ENCODE measurements at regions not wholly inside any gene's neighbourhood (a gene's known extent, or its start where the extent isn't known, plus 50 kb on each side); places are given as distances from the start of the nearest gene placed in this dataset.
"Not testable (repeated sequence)": the region's sequence is repeated elsewhere in the genome, so short reads cannot be mapped to it uniquely, and the experiment has no call there.

GRCh38 chr11:127795326-127795725, 792.0 kb downstream of the ETS1 start:
- DNase-seq (ENCODE audit: unreplicated experiment): no peak
- ChIA-PET CTCF (no interaction called here), POLR2A (no interaction called here)
- Mint-ChIP-seq H3K27ac (ENCODE audit: low read depth, unreplicated experiment) (no peak overlapping the region), H3K4me3 (ENCODE audit: unreplicated experiment) (no peak overlapping the region), H3K4me1 (ENCODE audit: insufficient read depth, unreplicated experiment) (no peaks in the 10 kb centered on the region), H3K36me3 (ENCODE audit: insufficient read depth, unreplicated experiment) (no peaks in the 10 kb centered on the region), H3K9me3 (ENCODE audit: unreplicated experiment) (peaks cover 8% of the 10 kb centered on the region), H3K27me3 (ENCODE audit: insufficient read depth, unreplicated experiment) (no peaks in the 10 kb centered on the region)
- intact Hi-C loops (cut with micrococcal nuclease): no loop called here
- BruUV-seq (replicated peaks): no TSS peak
- no peak for TF ChIP-seq CTCF (IDR thresholded peaks at IDR 0.05; ENCODE audit: unreplicated experiment)

DNA sequence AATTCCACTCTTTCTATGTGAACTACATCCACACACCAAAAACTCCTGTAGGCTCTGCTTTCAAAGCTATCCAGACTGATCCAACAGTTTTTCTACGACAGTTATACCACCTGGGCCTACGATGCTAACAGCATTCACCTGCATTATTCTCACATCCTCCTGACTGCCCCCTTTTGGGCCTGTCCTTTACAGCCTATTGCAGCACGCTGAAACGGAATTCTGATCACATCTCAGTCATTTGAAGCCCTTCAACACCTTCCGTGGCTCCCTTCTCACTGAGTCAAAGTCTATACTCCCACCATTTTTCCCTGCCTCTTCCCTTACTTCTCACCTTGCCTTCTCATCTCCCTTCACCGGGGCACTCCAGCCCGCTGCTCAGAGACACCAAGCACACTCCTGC, 791.3 kb upstream of the KIRREL3 start:
- ChIA-PET CTCF (interaction anchor here (0.6 to 2.2 kb wide), 2 partner anchors 52 to 204 kb away, joined by 3 to 6 read pairs; no protein-coding TSS in a partner anchor), POLR2A (no interaction called here)
- no peaks in the 10 kb centered on the region for H3K4me1 Mint-ChIP-seq (ENCODE audit: insufficient read depth, unreplicated experiment)
- intact Hi-C loops (cut with micrococcal nuclease): no loop called here
- H3K9me3 Mint-ChIP-seq (ENCODE audit: unreplicated experiment): no peaks in the 10 kb centered on the region
- DNase-seq (ENCODE audit: unreplicated experiment): no peak
- peaks cover 6% of the 10 kb centered on the region for H3K36me3 Mint-ChIP-seq (ENCODE audit: insufficient read depth, unreplicated experiment)
- H3K27ac Mint-ChIP-seq (ENCODE audit: low read depth, unreplicated experiment): no peak overlapping the region
- H3K4me3 Mint-ChIP-seq (ENCODE audit: unreplicated experiment): no peak overlapping the region
- H3K27me3 Mint-ChIP-seq (ENCODE audit: insufficient read depth, unreplicated experiment): no peaks in the 10 kb centered on the region
- no peak for TF ChIP-seq CTCF (IDR thresholded peaks at IDR 0.05; ENCODE audit: unreplicated experiment)
- no TSS peak for BruUV-seq (replicated peaks)

- POLR2A ChIA-PET: no interaction called here
- CTCF ChIA-PET: interaction anchor here (0.5 to 1.3 kb wide), 5 partner anchors 18 to 803 kb away, joined by 3 to 4 read pairs (median 3); no protein-coding TSS in a partner anchor
- Mint-ChIP-seq H3K4me1 (ENCODE audit: insufficient read depth, unreplicated experiment) (no peaks in the 10 kb centered on the region), H3K27me3 (ENCODE audit: insufficient read depth, unreplicated experiment) (no peaks in the 10 kb centered on the region), H3K4me3 (ENCODE audit: unreplicated experiment) (no peak overlapping the region), H3K36me3 (ENCODE audit: insufficient read depth, unreplicated experiment) (peaks cover 6% of the 10 kb centered on the region), H3K27ac (ENCODE audit: low read depth, unreplicated experiment) (no peak overlapping the region), H3K9me3 (ENCODE audit: unreplicated experiment) (no peaks in the 10 kb centered on the region)
- no TSS peak for BruUV-seq (replicated peaks)
- DNase-seq (ENCODE audit: unreplicated experiment): no peak
- no peak for TF ChIP-seq CTCF (IDR thresholded peaks at IDR 0.05; ENCODE audit: unreplicated experiment)
- intact Hi-C loops (cut with micrococcal nuclease): no loop called here
These were observed 790.0 kb upstream of the KIRREL3 start for GRCh38 chr11:127790592-127790991.

- BruUV-seq (replicated peaks): no TSS peak
- no peaks in the 10 kb centered on the region for H3K27me3 Mint-ChIP-seq (ENCODE audit: insufficient read depth, unreplicated experiment)
These were observed 789.4 kb upstream of the KIRREL3 start for GRCh38 chr11:127789927-127790326.

DNA sequence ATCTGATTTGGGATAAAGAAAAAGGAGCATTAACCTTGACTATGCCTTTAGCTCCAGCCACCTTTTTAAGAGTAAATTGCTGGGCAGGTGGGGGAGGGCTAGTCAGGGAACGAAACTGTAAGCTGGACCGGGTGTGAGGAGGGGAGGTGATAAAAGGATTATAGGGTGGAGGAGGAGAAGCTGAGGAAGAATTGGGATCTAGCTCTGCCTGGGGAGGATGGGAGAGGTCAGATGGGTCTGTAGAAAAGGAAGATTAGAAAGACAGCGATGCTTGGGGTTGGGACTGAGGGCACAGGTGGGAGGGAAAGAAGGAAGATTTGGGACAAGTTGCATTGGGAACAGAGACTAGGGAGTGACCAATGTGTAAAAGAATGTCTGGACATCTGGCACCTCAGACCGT, 772.4 kb upstream of the KIRREL3 start:
- intact Hi-C loops (cut with micrococcal nuclease); H3K4me1 Mint-ChIP-seq (ENCODE audit: insufficient read depth, unreplicated experiment); DNase-seq (ENCODE audit: unreplicated experiment); POLR2A ChIA-PET; CTCF ChIA-PET; BruUV-seq (replicated peaks); H3K9me3 Mint-ChIP-seq (ENCODE audit: unreplicated experiment); H3K36me3 Mint-ChIP-seq (ENCODE audit: insufficient read depth, unreplicated experiment); H3K27me3 Mint-ChIP-seq (ENCODE audit: insufficient read depth, unreplicated experiment); H3K27ac Mint-ChIP-seq (ENCODE audit: low read depth, unreplicated experiment); H3K4me3 Mint-ChIP-seq (ENCODE audit: unreplicated experiment): not testable (repeated sequence)

More at GRCh38 chr11:127789927-127790326, 789.4 kb upstream of the KIRREL3 start:
- ChIA-PET CTCF (interaction anchor here (0.5 to 1.3 kb wide), 3 partner anchors 54 to 359 kb away, joined by 3 to 4 read pairs (median 3); no protein-coding TSS in a partner anchor), POLR2A (no interaction called here)
- peaks cover 6% of the 10 kb centered on the region for H3K36me3 Mint-ChIP-seq (ENCODE audit: insufficient read depth, unreplicated experiment)
- peak; percentile 57 for DNase-seq (ENCODE audit: unreplicated experiment)
- no peak overlapping the region for H3K4me3 Mint-ChIP-seq (ENCODE audit: unreplicated experiment)
- intact Hi-C loops (cut with micrococcal nuclease): no loop called here
- H3K27ac Mint-ChIP-seq (ENCODE audit: low read depth, unreplicated experiment): no peak overlapping the region
- TF ChIP-seq CTCF (IDR thresholded peaks at IDR 0.05; ENCODE audit: unreplicated experiment): peak; percentile 29
- no peaks in the 10 kb centered on the region for H3K9me3 Mint-ChIP-seq (ENCODE audit: unreplicated experiment)
- H3K4me1 Mint-ChIP-seq (ENCODE audit: insufficient read depth, unreplicated experiment): no peaks in the 10 kb centered on the region

DNA sequence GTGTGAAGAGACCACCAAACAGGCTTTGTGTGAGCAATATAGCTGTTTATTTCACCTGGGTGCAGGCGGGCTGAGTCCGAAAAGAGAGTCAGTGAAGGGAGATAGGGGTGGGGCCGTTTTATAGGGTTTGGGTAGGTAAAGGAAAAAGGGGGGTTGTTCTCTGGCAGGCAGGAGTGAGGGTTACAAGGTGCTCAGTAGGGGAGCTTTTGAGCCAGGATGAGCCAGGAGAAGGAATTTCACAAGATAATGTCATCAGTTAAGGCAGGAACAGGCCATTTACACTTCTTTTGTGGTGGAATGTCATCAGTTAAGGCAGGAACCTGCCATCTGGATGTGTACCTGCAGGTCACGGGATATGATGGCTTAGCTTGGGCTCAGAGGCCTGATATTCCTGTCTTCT, 768.4 kb upstream of the KIRREL3 start:
- H3K4me3 Mint-ChIP-seq (ENCODE audit: unreplicated experiment); H3K4me1 Mint-ChIP-seq (ENCODE audit: insufficient read depth, unreplicated experiment); intact Hi-C loops (cut with micrococcal nuclease); H3K27ac Mint-ChIP-seq (ENCODE audit: low read depth, unreplicated experiment); DNase-seq (ENCODE audit: unreplicated experiment); H3K36me3 Mint-ChIP-seq (ENCODE audit: insufficient read depth, unreplicated experiment); H3K9me3 Mint-ChIP-seq (ENCODE audit: unreplicated experiment); H3K27me3 Mint-ChIP-seq (ENCODE audit: insufficient read depth, unreplicated experiment); BruUV-seq (replicated peaks); CTCF ChIA-PET; POLR2A ChIA-PET: not testable (repeated sequence)

Measured in MCF 10A (cell line).